8988T (cell line): ENCODE measurements at regions not wholly inside any gene's neighbourhood (a gene's known extent, or its start where the extent isn't known, plus 50 kb on each side); places are given as distances from the start of the nearest gene placed in this dataset.
A peak's percentile ranks its signal among the peaks of the same experiment; 100 is the strongest.
"Not testable (repeated sequence)": the region's sequence is repeated elsewhere in the genome, so short reads cannot be mapped to it uniquely, and the experiment has no call there.

Source experiments
- DNase-seq: peaks from one replicate; pipeline ENCODE4 v3.0.0; 2011

DNA sequence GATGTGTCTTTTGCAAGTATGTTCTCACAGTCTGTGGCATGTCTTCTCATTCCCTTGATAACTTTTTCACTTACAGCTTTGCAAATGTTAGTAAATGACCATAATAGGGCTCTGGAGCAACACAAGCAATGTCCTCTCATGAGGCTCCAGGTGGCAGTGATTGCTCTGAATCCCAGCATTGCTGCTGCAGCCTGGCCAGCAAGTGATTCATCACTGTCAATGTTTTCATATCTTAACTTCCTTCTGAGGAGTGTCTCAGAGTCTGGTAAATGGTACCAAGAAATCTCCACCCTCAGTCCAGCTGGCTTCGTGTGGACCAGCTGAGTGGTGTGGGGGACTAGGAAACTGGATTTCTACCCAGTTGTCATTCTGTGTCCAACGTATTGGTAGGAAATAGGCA is 139.6 kb downstream of the MYLK4 start:
- no peak for DNase-seq

DNA sequence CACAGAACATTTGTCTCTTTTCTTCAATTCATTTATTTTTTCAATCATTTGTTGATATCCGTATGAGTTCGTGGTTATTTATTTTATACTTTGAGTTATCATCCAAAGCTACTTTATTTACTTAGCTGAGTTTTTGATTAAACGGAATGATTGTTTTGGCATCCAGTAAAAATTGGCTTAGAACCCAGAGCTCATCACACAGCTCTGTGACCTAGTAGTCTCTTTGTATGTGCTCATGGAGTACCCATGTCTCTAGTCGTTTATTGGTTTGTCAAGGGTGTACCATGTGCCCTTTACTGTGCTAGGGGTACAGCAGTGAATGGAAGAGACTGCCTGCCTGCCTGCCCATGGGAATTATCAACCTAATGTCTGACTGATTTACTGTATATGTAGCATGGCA is 142.2 kb downstream of the MYLK4 start:
- no peak for DNase-seq

DNA sequence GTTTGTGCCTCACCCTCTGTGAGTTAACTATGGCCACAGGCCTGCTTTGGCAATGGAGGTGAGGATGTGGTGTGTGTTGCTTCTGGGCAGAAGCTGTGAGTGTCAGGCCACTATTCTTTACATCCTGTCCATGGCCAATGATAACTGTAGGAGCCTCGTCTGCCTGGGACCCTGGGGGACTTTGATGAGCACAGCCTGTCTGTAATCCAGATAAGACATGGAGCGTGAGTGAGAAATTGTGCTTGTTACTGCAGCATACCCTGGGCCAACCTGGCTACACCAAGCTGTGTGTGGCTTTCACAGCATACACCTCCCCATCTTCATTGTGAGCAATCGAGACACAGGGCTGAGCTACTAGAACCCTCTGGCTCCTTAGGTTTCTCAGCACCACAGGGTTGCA is 150.4 kb downstream of the MYLK4 start:
- no peak for DNase-seq

DNA sequence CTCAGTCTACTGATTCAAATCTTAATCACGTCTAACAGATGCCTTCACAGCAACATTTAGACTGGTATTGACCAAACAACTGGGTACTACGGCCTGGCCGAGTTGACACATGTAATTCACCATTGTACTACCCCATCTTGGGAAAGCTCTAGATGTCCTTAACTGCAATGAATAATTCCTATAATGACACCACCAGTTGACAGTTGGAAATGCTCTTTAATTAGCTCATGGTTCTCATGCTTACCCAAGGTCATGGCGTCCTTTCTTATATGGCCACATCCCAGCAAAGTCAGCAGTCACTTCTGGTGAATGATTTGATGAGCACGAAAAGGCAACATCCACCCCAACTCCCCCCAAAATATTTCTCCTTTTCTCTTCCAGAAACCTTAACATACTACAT is 150.9 kb downstream of the MYLK4 start:
- no peak for DNase-seq

GRCh38 chr6:2598867-2599266 is 151.9 kb downstream of the MYLK4 start:
- no peak for DNase-seq

DNA sequence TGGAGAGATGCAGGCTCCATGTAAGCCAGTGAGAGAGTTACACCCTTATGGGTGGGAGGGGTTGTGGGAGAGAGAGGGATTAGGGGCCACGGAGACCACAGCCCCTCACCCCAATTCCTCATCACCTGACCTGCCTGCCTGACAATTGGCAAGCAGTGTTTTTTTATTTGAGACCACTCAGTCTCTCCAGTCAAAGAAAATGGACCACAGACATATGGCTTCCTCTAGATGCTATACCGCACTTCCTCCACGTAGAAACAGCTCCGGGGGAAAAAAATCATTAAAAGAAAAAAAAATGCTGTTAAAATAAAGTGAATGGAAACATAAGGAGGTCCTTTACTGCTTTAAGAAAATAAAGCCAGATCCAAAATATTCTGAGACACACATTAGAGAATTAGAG is 152.7 kb downstream of the MYLK4 start:
- no peak for DNase-seq

DNA sequence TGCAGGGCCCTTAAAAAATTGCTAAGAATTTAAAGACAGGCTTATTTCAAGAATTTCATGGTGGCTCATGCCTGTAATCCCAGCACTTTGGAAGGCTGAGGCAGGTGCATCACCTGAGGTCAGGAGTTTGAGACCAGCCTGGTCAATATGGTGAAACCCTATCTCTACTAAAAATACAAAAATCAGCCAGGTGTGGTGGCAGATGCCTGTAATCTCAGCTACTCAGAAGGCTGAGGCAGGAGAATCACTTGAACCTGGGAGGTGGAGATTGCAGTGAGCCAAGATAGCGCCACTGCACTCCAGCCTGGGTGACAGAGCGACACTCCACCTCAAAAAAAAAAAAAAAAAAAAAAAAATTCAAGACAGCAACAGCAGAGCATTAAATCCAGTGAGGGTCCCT is 153.3 kb downstream of the MYLK4 start:
- DNase-seq: not testable (repeated sequence)

- peak; percentile 37 for DNase-seq
Measured at GRCh38 chr6:2596222-2596621, 154.5 kb downstream of the MYLK4 start.

GRCh38 chr6:2594868-2595267 is 155.9 kb downstream of the MYLK4 start:
- DNase-seq: no peak

GRCh38 chr6:2593167-2593566 is 157.6 kb downstream of the MYLK4 start:
- no peak for DNase-seq

DNA sequence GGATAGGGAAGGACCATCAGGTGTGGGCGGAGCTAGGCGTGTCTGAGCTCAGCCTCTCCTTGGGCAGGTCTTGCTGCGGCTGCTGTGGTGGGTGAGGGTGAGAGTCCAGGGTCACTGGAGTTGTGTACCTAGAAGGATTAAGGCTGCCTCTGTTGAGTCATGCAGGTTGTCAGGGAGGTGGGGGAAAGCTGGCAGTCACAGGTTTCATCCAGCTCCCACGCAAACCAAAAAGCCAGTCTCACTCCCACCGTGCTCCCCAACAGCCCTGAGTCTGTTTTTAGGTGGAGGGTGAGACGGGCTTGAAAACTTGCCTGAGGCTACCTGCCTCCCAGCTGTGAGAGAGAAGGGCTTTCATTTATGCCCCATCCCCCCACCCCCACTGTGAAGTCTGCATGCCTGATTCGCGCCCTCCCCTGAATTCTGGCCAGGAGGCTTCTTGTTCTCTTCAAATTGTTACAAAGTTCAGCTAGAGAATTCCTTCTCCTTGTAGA is 161.5 kb downstream of the MYLK4 start:
- no peak for DNase-seq

DNA sequence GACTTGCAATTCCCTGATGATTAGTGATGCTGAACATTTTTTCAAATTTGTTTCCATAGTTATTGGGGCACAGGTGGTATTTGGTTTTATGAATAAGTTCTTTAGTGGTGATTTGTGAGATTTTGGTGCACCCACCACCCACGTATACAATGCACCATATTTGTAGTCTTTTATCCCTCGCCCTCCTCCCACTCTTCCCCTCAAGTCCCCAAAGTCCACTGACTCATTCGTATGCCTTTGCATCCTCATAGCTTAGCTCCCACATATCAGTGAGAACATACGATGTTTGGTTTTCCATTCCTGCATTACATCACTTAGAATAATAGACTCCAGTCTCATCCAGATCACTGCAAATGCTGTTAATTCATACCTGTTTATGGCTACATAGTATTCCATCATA is 167.3 kb downstream of the MYLK4 start:
- DNase-seq: no peak

GRCh38 chr6:2582268-2582667 is 168.5 kb downstream of the MYLK4 start:
- no peak for DNase-seq

DNA sequence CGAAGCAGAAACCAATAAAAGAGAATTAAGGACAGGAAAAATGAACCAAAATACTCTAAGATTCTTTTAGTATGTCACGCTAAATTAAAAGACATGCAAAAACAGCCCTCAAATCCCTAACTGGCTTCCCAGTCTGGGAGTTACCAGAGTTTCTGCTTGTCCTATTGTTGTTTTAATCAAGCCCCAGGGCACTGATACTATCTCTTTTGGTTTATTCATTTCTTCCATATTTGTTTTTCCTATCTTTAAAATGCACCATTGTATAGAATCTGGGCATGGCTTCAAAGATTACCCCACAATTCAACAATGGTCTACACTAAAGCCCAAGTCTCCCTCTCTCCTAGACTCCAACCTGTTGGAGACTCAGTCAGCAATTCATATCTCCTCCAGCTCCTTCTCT is 169.1 kb downstream of the MYLK4 start:
- DNase-seq: no peak

- no peak for DNase-seq
Measured at GRCh38 chr6:2581011-2581410, 169.7 kb downstream of the MYLK4 start.

GRCh38 chr6:2579804-2580570 is 170.7 kb downstream of the MYLK4 start:
- DNase-seq: no peak

- no peak for DNase-seq
Measured at GRCh38 chr6:2579241-2579761, 171.4 kb downstream of the MYLK4 start.

- no peak for DNase-seq
Measured at GRCh38 chr6:2578767-2579166, 172.0 kb downstream of the MYLK4 start.

GRCh38 chr6:2576499-2576898 is 174.2 kb downstream of the MYLK4 start:
- DNase-seq: no peak

GRCh38 chr6:2575236-2575635 is 175.5 kb downstream of the MYLK4 start:
- no peak for DNase-seq

DNA sequence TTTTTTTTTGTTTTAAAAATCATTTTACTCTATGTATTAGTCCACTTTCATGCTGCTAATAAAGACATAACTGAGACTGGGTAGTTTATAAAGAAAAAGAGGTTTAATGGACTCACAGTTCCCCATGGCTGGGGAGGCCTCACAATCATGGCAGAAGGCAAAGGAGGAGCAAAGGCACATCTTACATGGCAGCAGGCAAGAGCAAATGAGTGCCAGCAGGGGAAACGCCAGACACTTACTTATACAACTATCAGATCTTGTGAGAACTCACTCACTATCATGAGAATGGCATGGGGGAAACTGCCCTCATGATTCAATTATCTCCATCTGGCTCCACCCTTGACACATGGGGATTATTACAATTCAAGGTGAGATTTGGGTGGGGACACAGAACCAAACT is 181.3 kb downstream of the MYLK4 start:
- not testable (repeated sequence) for DNase-seq

DNA sequence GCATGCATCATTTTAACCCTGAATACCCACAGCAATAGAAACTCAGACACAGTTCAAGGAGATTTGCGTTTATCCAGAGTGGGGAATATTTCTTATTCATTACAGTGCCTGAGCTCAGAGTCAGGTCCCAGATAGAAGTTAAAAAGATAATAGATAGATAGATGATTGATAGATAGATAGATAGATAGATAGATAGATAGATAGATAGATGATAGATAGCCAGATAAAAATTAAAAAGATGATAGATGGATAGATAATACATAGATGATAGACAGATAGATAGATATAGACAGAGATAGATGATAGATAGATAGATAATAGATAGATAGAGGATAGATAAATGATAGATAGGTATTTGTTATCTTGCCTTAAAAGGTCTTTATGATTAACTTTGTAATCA is 184.7 kb downstream of the MYLK4 start:
- DNase-seq: no peak

GRCh38 chr6:2565499-2565898 is 185.2 kb downstream of the MYLK4 start:
- no peak for DNase-seq

GRCh38 chr6:2563635-2564034 is 187.1 kb downstream of the MYLK4 start:
- DNase-seq: no peak
